Heart right ventricle (tissue), 16 donors: ENCODE measurements at regions not wholly inside any gene's neighbourhood (a gene's known extent, or its start where the extent isn't known, plus 50 kb on each side); places are given as distances from the start of the nearest gene placed in this dataset.

Experiments used
- ATAC-seq, 8 donors: fragments of 200-7000 bp; cut with Tn5 transposase; one replicate each; pipeline ENCODE4 v1.9.1; 2020; ENCODE audit warnings: mild to moderate bottlenecking in 8 of 8, moderate library complexity in 8 of 8, moderate number of reproducible peaks in 1 of 8
- DNase-seq, 2 donors: peaks; one replicate each; pipeline ENCODE4 v3.0.0-alpha.2; 2020
- H3K27ac ChIP-seq, 10 donors: fragments of 200-600 bp; sonication (generic) in 2 of 10; one replicate each; pipeline versions ENCODE4 v1.5.0 to v1.8.0; 2020 to 2022; ENCODE audit warnings: mild to moderate bottlenecking in 3 of 10
- H3K27me3 ChIP-seq, 7 donors: fragments of 200-600 bp; one replicate each; pipeline ENCODE4 v1.8.0; 2021 to 2022; ENCODE audit warnings: mild to moderate bottlenecking in 2 of 7
- H3K36me3 ChIP-seq, 9 donors: fragments of 200-600 bp; sonication (generic) in 1 of 9; one replicate each; pipeline versions ENCODE4 v1.5.0 to v1.8.0; 2020 to 2022; ENCODE audit warnings: mild to moderate bottlenecking in 2 of 9
- H3K4me1 ChIP-seq, 9 donors: fragments of 200-600 bp; sonication (generic) in 1 of 9; one replicate each; pipeline versions ENCODE4 v1.5.0 to v1.8.0; 2020 to 2022; ENCODE audit warnings: mild to moderate bottlenecking in 4 of 9
- H3K4me3 ChIP-seq, 10 donors: fragments of 200-600 bp; sonication (generic) in 2 of 10; one replicate each; pipeline versions ENCODE4 v1.5.0 to v1.8.0; 2020 to 2022; ENCODE audit warnings: mild to moderate bottlenecking in 7 of 10, moderate library complexity in 2 of 10
- H3K9me3 ChIP-seq, 11 donors: fragments of 200-600 bp in 10 of 11; sonication (generic) in 2 of 11; one replicate each; pipeline versions ENCODE4 v1.5.0 to v1.8.0; 2013 to 2022; ENCODE audit warnings: mild to moderate bottlenecking in 2 of 11, control low read depth in 1 of 11, moderate library complexity in 1 of 11
- WGBS, 2 donors: extraction: QIAGEN DNeasy Blood & Tissue Kit; methylation state at CpG; one replicate each; pipeline ENCODE4 v1.1.7; 2013; ENCODE audit warnings: inconsistent platforms in 1 of 2; 5-methylcytosine and 5-hydroxymethylcytosine counted together
- intact Hi-C, 10 donors: fragments of 100-400 bp; cut with DNase I; formaldehyde crosslinking; loops; one replicate each; pipeline versions ENCODE4 v1.11.1 to v1.14.2; 2022
- TF ChIP-seq, protein P1 (sequence below), 9 donors: fragments of 200-600 bp; sonication (generic) in 2 of 9; IDR thresholded peaks; one replicate each; pipeline versions ENCODE4 v1.5.0 to v1.8.0; 2021 to 2022; ENCODE audit warnings: antibody characterized with exemption in 9 of 9, mild to moderate bottlenecking in 5 of 9, moderate library complexity in 1 of 9
- donor health status: Arrhythmogenic right ventricular cardiomyopathy.
- donor health status: ischemic (EF 13 %, LVEDD 7.1; RV severe dilation, severe dysfunction).
- donor health status: healthy with polysubstance abuse.
- donor health status: DM: no; HTN: yes; CAD: no.
- donor health status: DM: no; HTN: no; CAD: no.
- donor health status: ischemic (EF 25% LVEDD 6.9; RV normal size, moderate dysfunction).
- donor health status: ischemic (EF 25% LVEDD 5.7; RV mildly dilated, moderate dysfunction).
- donor health status: healthy.
- donor health status: DM: yes; HTN: yes; CAD: no.
- donor health status: Ischemic cardiomyopathy.
- donor health status: ischemic (EF 35%, LVEDD 5.7; RV mildly dilated, moderate dysfunction).
- donor health status: nonischemic (EF 11% LVEDD 7.7; RV severe dilation, severe dysfunction).
- donor health status: DM: yes; HTN: yes; CAD: no.
- donor health status: PGD.
- donor health status: ischemic (EF 29% LVEDD 5.4; RV normal size, mild dysfunction).
- donor health status: nonischemic (EF 23%, LVEDD 6.1; RV moderate dilation, normal function).

DNA sequence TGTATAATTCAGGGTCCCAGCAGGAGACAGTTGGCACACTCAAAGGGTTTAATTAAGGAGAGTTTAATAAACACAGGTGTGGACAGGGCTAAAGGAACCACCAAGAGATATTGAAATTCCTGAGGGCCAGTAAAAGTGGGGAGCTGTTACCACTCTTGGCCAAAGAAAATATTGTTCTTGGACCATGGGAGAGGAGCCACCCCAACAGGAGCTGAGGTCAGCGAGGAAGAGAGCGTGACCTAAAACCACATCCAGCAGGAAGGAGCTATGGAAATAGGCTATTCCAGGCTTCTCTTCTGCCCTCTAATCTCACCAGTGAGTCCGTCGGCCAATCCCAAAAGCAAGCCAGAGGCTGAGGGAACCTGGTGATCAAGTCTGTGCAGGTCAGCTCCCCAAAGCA is 390.8 kb downstream of the MED13L start:
- Histone ChIP-seq H3K4me1 (no peaks in the 10 kb centered on the region), H3K36me3 (no peaks in the 10 kb centered on the region), H3K27ac (no peak overlapping the region), H3K9me3 (no peaks in the 10 kb centered on the region), H3K4me3 (no peak overlapping the region), H3K27me3 (peaks cover 0 to 18% (median 4%) of the 10 kb centered on the region in 7 donors)
- TF ChIP-seq, protein P1, sequence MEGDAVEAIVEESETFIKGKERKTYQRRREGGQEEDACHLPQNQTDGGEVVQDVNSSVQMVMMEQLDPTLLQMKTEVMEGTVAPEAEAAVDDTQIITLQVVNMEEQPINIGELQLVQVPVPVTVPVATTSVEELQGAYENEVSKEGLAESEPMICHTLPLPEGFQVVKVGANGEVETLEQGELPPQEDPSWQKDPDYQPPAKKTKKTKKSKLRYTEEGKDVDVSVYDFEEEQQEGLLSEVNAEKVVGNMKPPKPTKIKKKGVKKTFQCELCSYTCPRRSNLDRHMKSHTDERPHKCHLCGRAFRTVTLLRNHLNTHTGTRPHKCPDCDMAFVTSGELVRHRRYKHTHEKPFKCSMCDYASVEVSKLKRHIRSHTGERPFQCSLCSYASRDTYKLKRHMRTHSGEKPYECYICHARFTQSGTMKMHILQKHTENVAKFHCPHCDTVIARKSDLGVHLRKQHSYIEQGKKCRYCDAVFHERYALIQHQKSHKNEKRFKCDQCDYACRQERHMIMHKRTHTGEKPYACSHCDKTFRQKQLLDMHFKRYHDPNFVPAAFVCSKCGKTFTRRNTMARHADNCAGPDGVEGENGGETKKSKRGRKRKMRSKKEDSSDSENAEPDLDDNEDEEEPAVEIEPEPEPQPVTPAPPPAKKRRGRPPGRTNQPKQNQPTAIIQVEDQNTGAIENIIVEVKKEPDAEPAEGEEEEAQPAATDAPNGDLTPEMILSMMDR (IDR thresholded peaks at IDR 0.05): no peak
- ATAC-seq (no peak), DNase-seq (no peak)
- intact Hi-C loops: no loop called here
- WGBS, 2 donors: 53 to 67% methylated on average over 4 of the region's 4 CpGs

DNA sequence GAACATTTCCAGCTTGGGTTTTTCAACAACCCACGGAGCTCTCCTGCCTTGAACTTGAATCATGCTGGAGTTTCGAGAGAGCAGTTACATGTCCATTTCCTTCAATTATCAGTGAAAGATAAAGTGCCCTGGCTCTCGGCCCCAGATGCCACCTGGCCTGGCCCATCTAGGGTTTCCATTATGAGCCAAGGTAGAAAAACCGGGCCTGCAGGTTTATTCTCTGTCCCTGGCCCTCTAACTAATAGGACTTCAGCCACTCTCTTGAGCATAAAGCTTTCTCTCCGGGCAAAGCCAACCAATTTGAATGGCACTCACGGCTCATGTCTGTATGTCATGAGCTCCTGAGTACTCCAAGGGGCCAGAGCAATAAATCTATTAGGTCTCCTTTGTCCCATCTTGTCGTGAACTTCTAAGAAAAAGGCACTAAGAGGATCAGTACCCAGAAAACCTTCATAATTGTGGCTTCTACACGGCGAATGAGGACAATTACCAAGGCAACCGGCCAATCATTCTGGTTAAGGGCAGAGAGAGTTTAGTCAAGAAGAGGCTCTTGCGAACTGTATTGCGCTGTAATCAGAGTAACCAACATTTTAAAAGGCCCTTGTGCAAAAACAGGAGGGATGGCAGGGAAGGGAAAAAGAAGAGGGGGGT is 392.3 kb downstream of the MED13L start:
- Histone ChIP-seq H3K4me1 (no peaks in the 10 kb centered on the region), H3K9me3 (peaks cover 0 to 6% (median 0%) of the 10 kb centered on the region in 11 donors), H3K36me3 (no peaks in the 10 kb centered on the region), H3K27ac (no peak overlapping the region), H3K4me3 (no peak overlapping the region), H3K27me3 (peaks cover 0 to 18% (median 9%) of the 10 kb centered on the region in 7 donors)
- 84 to 87% methylated on average over 12 of the region's 12 CpGs for WGBS, 2 donors
- ATAC-seq (no peak), DNase-seq (no peak)
- intact Hi-C loops: no loop called here
- TF ChIP-seq, protein P1 (IDR thresholded peaks at IDR 0.05): no peak

DNA sequence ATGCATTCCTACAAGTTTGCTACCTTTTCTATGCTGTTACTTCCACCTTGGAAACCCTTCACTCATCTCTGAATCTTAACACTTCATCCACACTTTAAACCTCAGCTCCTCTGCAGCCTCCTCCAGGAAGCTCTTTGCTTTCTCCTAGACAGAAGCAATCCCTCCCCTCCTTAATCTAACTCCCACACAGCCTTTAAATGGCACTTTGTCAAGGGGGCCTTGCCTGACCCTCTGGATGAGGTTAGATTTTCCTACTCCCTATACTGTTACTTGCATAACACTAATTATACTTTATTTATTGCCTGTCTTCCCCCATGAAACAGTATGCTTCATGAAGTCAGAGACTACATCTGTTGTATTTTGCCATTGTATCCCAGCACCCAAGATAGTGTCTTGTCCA is 394.6 kb downstream of the MED13L start:
- Histone ChIP-seq H3K36me3 (no peaks in the 10 kb centered on the region), H3K9me3 (peaks cover 0 to 6% (median 0%) of the 10 kb centered on the region in 11 donors), H3K4me1 (no peaks in the 10 kb centered on the region), H3K4me3 (no peak overlapping the region), H3K27ac (no peak overlapping the region), H3K27me3 (peaks cover 0 to 18% (median 9%) of the 10 kb centered on the region in 7 donors)
- no peak for ATAC-seq
- intact Hi-C loops: no loop called here
- TF ChIP-seq, protein P1 (IDR thresholded peaks at IDR 0.05): no peak
- DNase-seq: no peak

DNA sequence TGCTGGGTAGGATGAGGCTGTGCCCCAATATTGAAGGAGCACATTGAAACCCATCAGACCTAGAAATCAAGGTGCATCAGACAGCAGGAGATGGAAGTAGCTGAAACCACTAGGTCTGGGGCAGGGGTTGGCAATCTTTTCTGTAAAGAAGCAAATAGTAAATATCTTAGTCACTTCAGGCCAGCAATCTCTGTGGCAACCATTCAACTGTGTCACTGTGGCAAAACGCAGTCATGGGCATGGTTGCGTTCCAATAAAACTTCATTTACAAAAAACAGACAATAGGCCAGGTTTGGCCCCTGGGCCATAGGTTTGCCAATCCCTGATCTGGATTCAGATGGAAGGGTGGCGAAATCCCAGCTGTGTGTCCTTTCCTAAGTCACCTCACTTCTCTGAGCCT is 397.3 kb downstream of the MED13L start:
- H3K9me3 ChIP-seq: peaks cover 0 to 16% (median 0%) of the 10 kb centered on the region in 11 donors
- ATAC-seq (no peak), DNase-seq (no peak)
- TF ChIP-seq, protein P1 (IDR thresholded peaks at IDR 0.05): no peak
- no peaks in the 10 kb centered on the region for H3K4me1 ChIP-seq
- intact Hi-C loops: no loop called here
- peaks cover 0 to 13% (median 0%) of the 10 kb centered on the region in 7 donors for H3K27me3 ChIP-seq
- no peak overlapping the region for H3K27ac ChIP-seq
- H3K36me3 ChIP-seq: no peaks in the 10 kb centered on the region
- H3K4me3 ChIP-seq: no peak overlapping the region
- 92 to 95% methylated on average over 3 of the region's 3 CpGs for WGBS, 2 donors
